ENCODE measurements at regions not wholly inside any gene's neighbourhood (a gene's known extent, or its start where the extent isn't known, plus 50 kb on each side); places are given as distances from the start of the nearest gene placed in this dataset.
"Not testable (repeated sequence)": the region's sequence is repeated elsewhere in the genome, so short reads cannot be mapped to it uniquely, and the experiment has no call there.

DNA sequence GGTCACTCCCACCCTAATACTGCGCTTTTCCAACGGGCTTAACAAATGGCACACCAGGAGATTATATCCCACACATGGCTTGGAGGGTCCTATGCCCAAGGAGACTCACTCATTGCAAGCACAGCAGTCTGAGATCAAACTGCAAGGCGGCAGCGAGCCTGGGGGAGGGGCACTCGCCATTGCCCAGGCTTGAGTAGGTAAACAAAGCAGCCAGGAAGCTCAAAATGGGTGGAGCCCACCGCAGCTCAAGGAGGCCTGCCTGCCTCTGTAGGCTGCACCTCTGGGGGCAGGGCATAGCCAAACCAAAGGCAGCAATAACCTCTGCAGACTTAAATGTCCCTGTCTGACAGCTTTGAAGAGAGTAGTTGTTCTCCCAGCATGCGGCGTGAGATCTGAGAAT lies 210.8 kb upstream of the MGAT5 start:
- not testable (repeated sequence) for TF ChIP-seq CTCF, POLR2AphosphoS5 (IDR thresholded peaks at IDR 0.05)
